ENCODE measurements at regions not wholly inside any gene's neighbourhood (a gene's known extent, or its start where the extent isn't known, plus 50 kb on each side); places are given as distances from the start of the nearest gene placed in this dataset.
"Not testable (repeated sequence)": the region's sequence is repeated elsewhere in the genome, so short reads cannot be mapped to it uniquely, and the experiment has no call there.

DNA sequence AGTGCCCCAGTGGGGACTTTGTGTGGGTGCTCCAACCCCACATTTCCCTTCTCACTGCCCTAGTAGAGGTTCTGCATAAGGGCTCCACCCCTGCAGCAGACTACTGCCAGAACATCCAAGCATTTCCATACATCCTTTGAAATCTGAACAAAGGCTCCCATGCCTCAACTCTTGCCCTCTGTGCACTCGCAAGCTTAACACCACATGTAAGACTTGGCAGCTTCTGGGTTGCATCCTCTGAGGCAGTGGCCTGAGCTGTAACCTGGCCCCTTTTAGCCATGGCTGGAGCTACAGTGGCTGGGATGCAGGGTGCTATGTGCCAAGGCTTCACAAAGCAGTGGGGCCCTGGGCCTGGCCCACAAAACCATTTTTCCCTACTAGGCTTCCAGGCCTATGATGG, 128.9 kb downstream of the TYW3 start:
- no peak for ATAC-seq (ENCODE audit: low FRiP score)
- no peak for DNase-seq (ENCODE audit: low spot score)
- TF ChIP-seq, protein P1, sequence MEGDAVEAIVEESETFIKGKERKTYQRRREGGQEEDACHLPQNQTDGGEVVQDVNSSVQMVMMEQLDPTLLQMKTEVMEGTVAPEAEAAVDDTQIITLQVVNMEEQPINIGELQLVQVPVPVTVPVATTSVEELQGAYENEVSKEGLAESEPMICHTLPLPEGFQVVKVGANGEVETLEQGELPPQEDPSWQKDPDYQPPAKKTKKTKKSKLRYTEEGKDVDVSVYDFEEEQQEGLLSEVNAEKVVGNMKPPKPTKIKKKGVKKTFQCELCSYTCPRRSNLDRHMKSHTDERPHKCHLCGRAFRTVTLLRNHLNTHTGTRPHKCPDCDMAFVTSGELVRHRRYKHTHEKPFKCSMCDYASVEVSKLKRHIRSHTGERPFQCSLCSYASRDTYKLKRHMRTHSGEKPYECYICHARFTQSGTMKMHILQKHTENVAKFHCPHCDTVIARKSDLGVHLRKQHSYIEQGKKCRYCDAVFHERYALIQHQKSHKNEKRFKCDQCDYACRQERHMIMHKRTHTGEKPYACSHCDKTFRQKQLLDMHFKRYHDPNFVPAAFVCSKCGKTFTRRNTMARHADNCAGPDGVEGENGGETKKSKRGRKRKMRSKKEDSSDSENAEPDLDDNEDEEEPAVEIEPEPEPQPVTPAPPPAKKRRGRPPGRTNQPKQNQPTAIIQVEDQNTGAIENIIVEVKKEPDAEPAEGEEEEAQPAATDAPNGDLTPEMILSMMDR (IDR thresholded peaks at IDR 0.05) = no peak

DNA sequence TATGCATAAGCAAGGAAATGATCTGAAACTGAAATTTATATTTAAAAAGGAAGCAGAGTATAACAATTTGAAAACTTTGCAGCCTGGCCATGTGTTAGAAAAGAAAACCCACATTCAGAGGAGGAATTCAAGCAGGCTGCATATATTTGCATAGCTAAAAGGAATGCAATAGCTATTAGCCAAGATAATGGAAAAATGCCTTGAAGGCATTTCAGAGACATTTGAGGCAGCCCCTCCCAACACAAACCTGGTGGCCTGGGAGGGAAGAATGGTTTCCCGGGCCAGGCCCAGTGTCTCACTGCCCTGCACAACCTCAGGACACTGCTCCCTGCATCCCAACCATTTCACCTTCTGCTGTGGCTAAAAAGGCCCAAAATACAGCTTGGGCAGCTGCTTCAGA, 136.8 kb downstream of the TYW3 start:
- TF ChIP-seq, protein P1 (IDR thresholded peaks at IDR 0.05) = no peak

DNA sequence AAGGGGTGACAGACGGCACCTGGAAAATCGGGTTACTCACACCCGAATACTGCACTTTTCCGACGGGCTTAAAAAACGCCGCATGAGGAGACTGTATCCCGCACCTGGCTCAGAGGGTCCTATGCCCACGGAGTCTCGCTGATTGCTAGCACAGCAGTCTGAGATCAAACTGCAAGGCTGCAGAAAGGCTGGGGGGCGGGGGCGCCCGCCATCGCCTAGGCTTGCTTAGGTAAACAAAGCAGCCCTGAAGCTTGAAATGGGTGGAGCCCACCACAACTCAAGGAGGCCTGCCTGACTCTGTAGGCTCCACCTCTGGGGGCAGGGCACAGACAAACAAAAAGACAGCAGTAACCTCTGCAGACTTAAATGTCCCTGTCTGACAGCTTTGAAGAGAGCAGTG, 144.4 kb downstream of the TYW3 start:
- not testable (repeated sequence) for DNase-seq (ENCODE audit: low spot score); ATAC-seq (ENCODE audit: low FRiP score)

More for the DNA sequence above, 136.8 kb downstream of the TYW3 start:
- DNase-seq (ENCODE audit: low spot score) = no peak
- no peak for ATAC-seq (ENCODE audit: low FRiP score)

DNA sequence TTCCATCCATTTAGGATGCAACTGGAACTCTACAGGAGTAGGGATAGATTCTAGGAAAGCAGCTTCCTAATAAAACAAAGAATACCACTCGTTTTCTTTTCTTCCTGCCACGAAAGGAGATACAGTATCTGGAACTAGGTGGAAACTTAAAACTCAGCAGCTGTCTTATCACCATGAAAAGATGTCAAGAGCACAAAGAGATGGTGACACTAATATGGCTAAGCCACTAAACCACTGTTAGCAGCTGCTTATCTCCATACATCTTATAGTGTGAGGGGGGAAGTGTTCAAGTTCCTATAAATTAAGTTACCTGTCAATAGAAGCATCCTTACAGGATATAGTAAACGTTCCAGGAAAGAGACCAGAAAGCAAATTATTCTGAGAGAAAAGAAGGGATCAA, 162.5 kb downstream of the TYW3 start:
- TF ChIP-seq, protein P1 (IDR thresholded peaks at IDR 0.05) = no peak
- DNase-seq (ENCODE audit: low spot score) (no peak), ATAC-seq (ENCODE audit: low FRiP score) (no peak)

DNA sequence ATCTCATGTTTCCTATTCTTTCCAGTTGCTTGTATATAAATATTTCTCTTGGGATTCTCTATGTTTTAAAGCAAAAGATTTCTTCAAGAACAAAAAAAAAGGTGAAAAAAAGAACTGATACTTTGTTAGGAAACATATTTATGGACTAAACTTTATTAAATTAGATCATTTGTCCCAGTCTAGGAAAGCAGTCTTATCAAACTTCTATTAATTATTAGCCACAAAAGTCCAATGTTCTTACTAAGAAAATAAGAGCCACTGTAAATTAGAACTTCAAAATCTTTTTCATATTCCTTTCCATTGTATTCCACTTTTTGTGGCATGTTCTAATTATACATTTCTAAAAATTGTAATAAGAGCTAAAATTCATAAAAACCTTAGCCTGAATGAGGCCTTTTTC, 175.2 kb downstream of the TYW3 start:
- no peak for ATAC-seq (ENCODE audit: low FRiP score)
- no peak for DNase-seq (ENCODE audit: low spot score)
- TF ChIP-seq, protein P1 (IDR thresholded peaks at IDR 0.05) = no peak

DNA sequence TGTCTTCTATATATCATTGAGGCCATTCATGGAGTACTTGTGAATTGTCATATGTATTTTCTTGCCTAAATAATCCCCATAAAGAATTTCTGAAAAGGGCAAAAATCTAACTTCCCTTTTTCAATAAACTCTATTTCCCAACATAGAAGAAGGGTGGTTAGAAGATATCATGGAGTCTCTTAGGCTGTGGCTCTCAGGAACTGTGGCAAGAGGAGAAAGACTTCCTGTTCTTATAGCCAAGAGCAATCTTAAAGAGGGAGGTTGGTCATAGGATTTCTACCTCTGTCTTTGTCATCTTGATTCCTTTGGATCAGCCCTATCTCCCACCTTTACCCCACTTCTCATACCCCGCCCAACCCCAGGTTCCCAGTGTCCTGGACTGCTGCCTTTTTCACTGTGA, 175.8 kb downstream of the TYW3 start:
- TF ChIP-seq, protein P1 (IDR thresholded peaks at IDR 0.05) = no peak
- no peak for ATAC-seq (ENCODE audit: low FRiP score)
- DNase-seq (ENCODE audit: low spot score) = no peak

DNA sequence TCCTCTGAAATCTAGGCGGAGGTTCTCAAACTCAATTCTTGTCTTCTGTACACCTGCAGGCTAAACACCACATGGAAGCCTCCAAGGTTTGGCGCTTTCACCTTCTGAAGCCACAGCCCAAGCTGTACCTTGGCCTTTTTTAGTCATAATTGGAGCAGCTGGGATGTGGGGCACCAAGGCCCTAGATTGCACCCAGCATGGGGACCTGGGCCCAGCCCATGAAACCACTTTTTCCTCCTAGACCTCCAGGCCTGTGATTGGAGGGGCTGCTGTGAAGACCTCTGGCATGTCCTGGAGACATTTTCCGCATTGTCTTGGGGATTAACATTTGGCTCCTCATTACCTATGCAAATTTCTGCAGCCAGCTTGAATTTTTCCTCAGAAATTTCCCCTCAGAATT, 181.0 kb downstream of the TYW3 start:
- no peak for DNase-seq (ENCODE audit: low spot score)
- ATAC-seq (ENCODE audit: low FRiP score) = no peak
- TF ChIP-seq, protein P1 (IDR thresholded peaks at IDR 0.05) = no peak

DNA sequence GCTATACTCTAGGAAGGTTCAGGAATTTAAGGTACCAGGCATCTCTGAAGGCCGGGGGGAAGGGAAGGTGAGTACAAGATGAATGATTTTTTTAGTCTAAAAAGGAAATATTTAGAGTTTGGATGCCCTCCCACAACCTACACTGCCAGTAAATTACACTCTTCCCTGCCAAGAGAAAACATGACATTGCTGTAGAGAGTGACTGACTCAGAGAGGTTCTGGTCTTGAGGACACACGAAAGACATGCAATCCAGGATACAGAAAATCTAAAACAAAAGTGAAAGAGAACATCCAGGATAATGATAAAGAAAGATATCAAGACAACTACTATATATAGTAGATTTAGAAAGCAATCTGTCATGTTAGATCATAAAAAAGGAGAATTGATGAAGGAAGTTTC, 200.5 kb downstream of the TYW3 start:
- no peak for DNase-seq (ENCODE audit: low spot score)
- TF ChIP-seq, protein P1 (IDR thresholded peaks at IDR 0.05) = no peak
- no peak for ATAC-seq (ENCODE audit: low FRiP score)

All from omental fat pad (tissue), 3 donors.